ENCODE measurements at regions not wholly inside any gene's neighbourhood (a gene's known extent, or its start where the extent isn't known, plus 50 kb on each side); places are given as distances from the start of the nearest gene placed in this dataset.
"Not testable (repeated sequence)": the region's sequence is repeated elsewhere in the genome, so short reads cannot be mapped to it uniquely, and the experiment has no call there.

DNA sequence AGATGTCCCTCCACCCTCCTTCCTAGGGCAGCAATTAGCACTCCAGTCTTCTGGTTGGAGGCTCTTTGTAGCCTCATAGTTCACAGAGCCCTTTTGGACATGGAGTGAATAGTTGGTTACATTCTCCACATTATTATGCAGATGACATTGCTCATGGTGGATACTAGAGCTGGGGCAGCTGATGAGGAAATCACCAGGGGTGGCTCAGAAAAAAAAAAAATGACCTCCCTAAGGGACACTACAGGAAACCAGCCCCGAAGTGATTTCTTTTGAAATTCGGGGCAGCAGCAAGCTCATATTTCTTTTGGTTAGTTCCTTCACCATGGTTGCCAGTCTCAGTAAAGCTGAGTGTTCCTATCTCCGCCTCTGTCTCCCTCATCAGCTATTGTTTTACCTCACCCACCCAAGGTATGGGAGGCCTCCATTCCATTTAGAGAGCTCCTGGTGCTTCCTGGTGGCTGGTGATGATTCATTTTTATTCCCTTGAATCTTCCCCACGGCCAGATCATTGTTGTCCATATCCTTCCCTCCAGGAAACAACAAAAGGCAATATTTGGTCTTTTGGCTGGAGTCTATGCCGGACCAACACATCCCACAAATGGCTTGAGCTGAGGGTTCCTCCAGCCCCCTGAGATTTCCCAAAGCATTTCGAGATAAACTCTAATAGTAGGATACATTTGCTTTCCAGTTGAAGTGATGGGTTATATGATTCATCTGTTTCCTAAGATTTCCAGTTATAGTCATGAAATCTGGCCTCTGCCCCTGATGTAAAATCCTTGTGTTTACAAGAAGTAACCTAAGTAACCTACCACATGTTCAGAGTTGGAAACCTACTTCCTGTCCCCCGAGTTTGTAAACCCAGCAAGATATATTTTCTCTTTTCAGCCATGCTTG, 56.2 kb upstream of the NID2 start:
- DNase-seq (ENCODE audit: low spot score), result no peak

DNA sequence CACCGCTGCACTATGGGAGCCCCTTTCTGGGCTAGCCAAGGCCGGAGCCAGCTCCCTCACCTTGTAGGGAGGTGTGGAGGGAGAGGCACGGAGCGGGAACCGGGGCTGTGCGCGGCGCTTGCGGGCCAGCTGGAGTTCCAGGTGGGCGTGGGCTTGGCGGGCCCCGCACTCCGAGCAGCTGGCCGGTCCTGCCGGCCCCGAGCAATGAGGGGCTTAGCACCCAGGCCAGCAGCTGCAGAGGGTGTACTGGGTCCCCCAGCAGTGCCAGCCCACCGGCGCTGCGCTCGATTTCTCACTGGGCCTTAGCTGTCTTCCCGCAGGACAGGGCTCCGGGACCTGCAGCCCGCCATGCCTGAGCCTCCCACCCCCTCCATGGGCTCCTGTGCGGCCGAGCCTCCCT, 53.3 kb upstream of the NID2 start:
- not testable (repeated sequence) for DNase-seq (ENCODE audit: low spot score)

DNA sequence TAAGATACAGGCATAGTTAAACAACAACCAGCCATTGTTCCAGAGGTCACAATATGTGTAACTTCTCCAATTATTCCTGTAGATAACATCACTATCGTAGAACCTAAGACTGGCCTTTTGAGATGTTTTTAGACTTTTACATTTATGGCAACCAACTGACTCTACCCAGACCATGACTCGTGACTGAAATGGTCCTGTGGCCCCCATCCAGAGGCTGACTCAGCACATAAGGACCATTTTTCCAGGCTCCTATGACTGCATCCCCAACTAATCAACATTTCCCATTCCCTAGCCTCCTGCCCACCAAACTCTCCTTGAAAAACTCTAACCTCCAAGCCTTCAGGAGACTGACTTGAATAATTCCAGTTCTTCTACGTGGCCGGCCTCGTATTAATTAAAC, 52.6 kb upstream of the NID2 start:
- no peak for DNase-seq (ENCODE audit: low spot score)

DNA sequence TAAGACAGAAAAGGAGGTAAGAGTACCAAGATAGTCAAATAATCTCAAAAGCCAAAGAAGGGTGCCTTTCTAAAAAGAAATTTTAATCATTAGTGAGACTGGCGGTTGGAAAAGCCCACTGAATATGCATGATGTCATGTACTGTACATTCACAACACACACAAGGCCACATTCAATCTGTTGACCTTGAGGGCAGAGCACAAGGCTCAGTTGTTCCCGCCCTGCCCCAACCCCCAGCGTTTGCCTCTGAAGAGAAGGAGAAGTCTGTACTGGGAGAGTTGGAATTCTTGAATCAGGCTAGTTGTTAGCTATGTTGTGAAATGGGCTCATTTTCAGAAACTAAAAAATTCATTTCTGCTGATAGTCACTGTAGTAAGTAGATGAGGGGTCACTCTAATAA, 50.2 kb upstream of the NID2 start:
- no peak for DNase-seq (ENCODE audit: low spot score)
